HG03103 (cell line): ENCODE measurements at regions not wholly inside any gene's neighbourhood (a gene's known extent, or its start where the extent isn't known, plus 50 kb on each side); places are given as distances from the start of the nearest gene placed in this dataset.

Source experiments
- ATAC-seq: cut with Tn5 transposase; IDR thresholded peaks from one replicate; pipeline ENCODE4 v1.9.1; 2021; ENCODE audit warnings: low read depth; ENCODE audit not compliant: unreplicated experiment

DNA sequence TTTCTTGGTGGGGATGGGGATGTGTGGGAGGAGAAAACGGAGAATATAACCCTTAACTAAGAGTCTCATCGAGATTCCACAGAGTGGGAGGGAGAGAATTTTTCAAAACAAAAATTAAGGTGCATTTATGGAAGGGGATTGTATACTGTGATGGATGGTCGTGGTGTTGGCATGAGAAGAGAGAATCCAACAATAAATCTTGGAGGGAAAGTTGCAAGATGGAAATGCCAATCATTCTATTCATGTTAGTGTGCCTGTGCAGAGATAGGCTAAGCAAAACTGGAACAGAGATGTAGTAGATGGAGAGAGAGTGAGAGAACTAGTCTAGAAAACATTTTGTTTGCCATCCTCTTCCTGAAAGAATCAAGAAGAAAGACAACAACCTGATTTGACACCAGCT, 613.1 kb downstream of the EBF1 start:
- no peak for ATAC-seq

DNA sequence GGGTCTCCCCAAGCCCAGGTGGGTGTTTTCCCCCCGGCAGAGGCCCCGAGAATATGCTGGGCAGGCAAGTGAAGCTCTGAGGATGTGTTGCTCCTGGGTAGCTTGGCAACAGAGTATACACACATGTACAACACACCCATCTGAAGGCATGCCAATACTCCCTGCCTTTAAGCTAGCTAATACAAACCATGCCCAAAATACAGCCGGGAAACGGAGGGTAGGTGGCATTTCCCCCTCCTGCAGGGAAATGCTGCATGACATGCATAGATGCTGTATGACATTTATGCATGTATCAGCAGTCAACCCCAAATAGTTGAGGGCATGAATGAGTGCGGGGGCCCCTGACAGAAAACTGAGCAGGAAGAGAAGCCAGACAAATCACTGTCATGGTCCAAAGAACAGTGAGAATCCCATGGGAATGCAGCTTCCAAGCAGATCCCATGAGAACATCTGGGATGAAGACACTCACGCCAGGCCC, 614.1 kb downstream of the EBF1 start:
- ATAC-seq, result no peak

DNA sequence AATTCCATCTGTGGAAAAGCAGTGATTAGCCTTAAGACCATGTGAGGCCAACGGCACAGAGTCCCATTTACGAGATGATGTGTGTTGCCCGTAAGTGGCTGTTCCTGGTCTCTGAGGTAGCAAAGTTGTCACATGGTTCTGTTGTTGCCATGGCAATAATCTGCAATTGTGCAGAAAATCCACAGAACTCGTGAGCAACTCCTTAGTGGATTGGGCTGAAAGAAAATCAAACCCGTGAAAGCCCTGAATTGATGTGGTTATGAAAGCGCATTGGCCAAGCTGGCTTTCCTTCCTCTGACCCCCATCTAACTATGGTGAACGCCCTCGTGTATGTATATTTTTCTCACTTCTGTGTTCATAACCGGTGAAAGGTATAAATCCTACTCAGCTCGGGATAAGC, 614.7 kb downstream of the EBF1 start:
- no peak for ATAC-seq

DNA sequence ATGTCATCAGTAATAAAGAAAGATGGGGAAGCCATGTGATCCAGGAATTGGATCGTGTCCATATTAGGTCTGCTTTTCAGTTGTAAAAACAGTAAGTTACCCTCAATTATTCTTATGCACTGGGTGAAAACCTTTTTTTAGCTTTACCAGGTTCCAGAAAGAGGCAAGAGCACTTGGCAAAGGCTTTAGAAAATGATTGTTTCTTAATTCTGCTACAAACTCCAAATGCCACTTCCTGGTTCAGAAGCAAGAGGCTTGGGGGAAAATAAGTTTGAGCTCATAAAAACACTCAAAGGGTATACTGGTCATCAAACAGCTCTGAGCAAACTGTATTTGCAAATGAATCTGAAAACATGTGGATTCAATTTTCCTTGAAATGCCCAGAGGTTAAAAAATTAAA, 615.6 kb downstream of the EBF1 start:
- no peak for ATAC-seq

DNA sequence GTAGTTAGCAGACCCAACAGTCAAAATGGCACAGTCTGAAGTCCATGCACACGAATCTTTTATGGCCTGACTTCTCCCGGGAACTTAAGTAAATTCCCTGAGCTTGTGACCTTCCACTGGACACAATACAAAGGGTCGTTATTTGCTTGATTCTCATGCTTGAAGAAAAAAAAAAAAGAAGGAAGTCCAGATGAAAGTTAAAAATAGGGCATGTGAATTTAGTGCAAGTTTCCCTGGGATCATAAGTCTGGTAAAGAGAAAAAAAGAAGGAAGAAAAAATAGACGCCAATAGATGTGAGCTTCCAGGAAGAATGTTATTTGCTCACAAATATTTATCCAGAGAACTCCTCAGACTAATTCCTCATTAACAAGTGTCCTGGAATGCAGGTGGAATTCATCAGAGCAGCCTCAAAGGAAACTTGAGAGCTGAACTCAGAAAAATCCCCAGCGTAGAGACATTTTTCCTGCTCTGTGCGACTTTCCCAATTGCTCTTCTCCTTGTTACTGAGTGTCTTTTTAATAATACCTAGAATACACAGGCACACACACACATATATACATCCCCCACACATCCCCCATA, 616.3 kb downstream of the EBF1 start:
- ATAC-seq, result no peak

DNA sequence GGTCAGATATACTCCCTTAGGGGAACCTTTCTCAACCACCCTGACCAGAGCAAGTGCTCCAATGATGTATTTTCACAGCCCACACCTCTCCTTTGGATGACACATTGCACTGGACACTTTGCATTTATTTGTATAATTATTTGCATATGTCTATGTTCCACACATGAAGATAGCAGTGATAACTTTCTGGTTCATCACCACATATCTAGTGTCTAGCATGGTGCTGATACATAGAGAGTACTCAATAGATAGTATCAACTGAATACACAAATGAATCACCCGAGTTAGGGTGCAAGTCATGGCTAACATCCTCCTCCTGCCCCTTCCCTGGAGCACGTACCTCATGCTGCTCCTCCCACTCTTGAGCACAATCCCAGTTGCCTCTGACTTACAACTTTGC, 617.6 kb downstream of the EBF1 start:
- ATAC-seq, result no peak

DNA sequence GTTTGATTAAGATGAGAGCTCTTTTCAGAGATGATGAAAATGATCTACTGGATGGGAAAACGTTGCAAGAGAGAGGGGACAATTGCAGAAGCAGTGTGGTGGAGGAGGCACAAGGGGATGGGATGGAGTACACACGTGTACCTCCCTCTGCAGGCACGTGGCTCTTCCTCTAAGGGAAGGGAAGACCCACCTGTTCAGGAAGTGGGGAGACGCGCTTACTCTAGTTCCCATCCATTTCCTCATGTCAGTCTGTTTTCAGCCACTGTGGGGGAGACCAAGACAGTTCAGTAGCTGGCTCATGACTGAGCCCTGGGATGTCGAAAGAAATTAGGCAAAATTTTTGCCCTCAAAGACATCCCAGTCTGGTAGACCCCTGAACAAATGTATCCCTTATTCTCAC, 619.2 kb upstream of the CLINT1 start:
- ATAC-seq, result no peak

DNA sequence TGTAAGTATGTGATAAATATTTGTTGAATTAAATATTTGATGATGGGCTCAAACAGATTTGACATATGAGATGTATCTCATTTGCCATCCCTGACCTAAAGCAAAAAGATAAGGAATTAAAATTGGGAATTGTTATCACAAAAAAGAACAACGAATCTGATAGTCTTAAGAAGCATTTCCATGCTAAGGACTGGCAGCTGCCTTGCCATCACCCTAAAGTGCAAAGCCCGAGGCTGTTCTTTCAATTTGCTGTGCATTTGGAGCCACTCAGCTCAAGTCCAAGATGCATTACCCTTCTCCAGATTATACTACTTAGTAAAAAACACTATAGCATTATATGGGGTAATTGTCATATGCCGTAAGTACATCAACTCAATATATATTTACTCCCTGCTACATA, 618.3 kb upstream of the CLINT1 start:
- no peak for ATAC-seq

DNA sequence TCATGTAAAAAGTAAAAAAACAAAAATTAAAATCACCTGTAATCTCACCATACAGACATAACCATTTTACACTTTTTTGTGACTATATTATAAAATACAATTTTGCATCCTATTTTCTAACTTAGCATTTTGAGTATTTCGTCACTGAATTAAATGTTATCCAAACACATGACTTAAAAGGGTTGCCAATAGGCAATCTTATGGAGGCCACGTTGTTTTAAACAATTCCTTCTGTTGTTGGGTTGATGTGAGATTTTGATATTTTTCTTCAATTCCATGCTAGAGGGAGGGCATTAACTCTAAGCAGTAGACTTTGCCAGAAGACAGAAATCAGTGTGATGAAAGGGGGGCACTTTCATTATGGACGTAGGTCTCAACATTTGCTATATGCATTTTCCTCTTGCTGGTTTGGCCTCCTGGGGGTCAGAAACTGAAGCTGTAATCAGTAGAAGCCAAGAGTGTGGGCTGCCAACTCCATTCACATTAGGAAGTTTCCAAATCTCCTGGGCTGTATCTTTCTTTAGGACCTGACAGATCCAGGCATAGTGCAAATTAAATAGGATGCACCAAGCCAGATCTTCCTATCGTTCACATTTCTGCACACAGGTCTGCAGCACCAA, 614.2 kb upstream of the CLINT1 start:
- ATAC-seq, result no peak

DNA sequence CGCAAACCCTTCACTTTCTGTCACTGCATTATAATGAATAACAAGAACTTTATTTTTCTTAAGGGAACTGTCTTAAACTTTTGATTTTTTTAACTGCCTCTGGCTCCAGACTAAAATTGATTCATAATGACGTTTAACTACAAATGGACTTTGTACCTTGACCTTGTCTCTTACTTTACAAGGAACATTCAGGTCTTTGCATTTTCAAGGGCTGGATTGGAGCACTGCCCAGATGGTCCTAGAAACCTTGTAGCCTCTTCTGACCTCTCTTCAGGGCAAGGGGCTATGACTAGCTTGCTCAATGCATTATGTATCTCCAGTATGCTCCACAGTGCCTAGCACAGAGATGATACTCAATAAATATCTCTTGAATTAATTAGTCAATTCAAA, 612.6 kb upstream of the CLINT1 start:
- ATAC-seq, result no peak

DNA sequence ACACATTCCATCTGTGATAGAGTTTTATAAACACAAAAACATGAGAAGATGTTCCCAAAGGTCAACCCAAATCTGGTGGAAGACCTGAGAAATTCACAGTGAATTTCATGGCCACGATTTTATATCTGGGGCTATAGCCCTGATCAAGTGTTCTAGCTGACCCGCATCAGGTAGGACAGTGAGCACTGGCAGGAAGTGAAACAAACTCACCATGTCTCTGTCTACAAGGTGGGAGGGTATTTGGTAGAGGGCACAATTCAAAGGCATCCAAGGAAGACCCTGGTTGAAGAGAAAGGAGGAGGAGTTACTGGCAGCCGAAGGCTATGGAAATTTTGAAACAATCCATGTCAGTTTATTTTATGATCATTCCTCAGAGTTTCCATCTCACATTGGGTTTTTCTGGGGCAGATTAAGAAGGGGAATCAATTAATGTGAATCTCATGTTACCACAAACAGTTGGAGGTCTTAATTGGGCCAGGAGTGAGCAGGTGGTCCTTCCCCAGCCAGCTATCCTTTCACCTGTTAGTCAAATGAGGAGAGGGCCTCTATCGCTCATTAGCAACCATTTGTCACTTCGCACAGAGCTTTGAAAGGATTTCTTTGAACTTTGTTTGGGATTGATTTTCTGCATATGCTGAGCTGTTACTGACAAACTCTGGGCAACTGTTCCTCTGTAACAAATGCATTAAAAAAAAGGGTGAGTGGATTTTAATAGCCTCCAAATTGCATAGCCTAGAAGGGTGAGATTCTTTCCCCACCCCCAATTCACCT, 612.0 kb upstream of the CLINT1 start:
- ATAC-seq, result no peak

DNA sequence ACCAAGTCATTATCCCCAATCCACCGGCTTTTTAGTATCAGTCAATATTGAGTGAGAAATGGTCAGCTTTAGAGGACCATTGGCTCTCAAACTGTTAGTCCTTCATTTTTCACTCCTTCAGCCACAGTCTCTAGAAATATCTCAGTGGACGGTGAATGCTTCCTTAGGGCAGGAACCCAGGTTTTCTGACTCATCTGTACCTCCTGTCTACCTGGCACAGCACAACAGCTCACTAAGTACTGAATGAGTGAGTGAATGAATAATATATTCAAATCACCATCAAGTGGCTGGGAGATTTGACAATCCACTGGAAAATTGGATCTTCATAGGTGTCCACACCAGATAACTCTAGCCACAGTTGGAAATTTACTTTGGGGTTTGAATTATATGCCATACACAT, 609.5 kb upstream of the CLINT1 start:
- no peak for ATAC-seq

DNA sequence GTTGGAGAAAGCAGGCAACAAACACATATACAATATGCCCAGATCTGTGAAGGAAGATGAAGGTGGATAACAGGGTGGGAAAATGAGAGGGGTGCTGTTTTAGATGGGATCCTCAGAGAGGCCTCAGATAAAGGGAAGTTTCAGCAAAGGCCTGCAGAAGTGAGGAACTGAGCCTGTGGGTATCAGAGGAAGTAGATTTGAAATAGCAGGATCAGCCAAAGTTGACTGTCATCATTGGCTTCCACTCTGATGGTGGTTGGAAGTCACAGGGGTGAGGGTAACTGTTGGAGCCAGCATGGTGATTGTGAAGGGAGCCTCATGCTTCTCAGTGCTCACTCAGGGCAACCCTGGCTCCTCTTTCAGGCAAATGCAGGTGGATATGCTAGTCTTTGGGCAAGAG, 607.2 kb upstream of the CLINT1 start:
- no peak for ATAC-seq

DNA sequence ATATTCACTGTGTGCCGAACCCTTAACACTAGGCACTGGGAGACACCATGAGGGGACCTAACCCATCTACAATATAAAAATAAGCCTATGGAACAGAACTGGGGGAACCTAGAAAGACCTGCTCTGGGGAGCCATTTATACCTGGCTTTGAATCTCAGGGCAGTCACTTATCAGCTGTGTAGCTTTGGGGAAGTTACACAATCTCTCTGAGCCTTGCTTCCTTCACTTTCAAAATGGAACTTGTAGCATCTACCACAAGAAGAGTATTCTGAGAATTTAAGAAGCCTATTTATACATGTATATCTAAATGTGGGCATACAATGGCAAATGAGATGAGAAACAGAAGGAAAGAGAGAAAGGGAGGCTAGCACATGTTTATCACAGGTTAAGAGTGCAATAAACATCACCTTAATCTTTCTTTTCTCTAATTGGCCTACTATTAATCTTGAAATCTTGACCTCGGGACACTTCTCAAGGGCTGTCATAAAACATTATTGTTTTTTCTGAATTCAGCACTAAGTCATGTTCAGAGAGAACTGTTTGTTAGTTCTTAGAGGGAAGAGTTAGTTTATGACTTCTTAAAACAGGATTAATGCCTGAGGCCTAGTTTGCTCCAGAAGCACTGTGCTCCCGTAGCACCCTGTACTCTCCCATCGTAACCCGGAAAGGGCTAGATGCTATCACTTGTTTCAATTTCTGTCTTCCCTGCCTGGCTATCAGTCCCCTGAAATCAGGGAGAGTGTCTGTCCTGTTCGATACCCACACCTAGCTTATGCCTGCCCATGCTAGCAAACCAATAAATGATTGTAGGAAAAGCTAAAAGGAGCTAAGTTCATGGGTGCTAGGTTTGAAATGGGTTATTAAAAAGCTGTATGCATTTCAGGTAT, 606.4 kb upstream of the CLINT1 start:
- no peak for ATAC-seq

DNA sequence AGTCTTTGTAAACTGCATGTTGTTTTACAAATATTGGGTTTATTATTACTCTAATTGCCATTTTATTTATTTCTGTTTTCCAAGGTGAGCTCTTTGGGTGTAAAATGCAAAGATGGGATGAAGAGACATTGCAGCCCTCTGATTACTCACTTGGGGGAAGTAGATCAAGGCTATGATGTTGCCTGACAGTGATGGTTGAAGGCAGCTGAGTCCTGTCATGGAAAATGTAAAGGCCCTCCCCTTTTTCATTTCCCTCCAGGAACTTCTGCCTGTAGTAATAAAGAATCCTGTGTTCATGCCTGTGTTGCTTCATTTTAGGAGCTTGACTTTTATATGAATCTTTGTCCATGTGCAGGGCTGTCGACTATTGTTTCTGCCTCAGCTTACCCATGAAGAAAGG, 605.4 kb upstream of the CLINT1 start:
- ATAC-seq, result no peak

DNA sequence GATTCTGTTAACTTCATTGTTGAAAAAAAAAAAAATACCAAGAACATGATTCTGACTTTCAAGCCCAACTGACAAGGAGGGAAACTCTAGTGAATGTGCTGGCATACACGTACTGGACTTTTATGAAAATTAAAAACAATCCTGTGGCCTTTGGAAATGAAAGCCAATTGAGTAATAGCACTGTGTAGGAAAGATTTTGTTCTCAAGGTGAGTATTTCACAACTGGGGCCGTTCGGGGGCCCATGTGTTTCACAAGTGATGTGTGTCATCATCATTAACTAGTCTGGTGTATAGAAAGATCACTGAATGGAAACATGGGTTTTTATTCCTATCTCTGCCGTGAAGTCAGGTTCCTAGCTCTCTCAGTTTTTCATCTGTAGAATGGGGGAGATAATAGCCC, 605.0 kb upstream of the CLINT1 start:
- no peak for ATAC-seq

DNA sequence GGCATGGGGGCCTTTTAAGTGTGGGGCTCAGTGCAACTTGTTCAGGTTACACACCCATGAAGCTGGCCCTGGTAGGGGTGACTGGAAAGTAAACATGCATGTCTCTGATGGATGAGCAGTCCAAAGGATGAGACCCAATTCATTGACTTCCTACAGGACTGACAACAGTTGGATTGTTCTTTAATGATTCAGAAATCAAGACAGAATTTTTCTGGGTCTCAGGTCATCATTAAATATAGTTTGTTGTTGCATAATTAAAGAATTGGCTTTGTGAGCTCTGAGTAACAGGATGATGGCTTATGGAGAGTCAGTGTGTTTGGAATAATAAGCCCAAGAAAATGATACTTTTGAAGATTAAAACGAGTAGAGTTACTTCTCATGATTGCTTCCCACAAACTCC, 604.2 kb upstream of the CLINT1 start:
- no peak for ATAC-seq

DNA sequence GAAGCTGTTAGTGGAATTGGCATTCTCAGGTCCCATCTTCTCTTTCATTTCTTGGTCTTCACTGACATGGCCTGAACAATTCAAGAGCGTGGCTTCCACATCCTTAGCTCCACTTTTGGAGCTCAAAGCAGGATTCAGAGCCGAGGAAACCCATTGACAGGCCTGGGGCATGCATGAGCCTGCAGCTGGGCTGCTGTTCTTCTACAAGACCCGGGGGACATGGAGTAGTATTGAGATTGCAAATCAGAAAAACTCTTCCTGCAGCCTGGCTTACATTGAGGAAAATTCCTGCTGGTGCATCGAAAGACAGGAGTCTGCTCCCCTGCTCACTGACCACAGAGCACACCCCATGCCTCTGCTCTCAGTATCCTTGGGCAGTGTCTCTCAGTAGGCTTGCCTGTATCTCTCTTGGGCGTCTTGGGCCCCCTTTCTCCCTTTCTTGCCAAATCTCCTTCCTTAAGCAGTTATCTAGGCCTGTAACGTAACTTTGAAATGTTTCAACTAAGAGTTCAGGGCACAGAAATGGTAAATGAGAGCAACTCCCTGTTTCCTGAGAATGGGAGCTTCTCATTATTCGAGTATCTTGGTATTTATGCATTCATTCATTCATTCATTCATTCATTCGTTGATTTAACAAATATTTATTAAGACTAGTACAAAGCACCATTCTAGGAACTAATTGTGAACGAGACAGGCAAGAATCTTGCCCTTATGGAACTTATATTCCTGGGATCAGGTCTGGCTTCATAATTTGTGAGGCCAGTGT, 603.6 kb upstream of the CLINT1 start:
- no peak for ATAC-seq

DNA sequence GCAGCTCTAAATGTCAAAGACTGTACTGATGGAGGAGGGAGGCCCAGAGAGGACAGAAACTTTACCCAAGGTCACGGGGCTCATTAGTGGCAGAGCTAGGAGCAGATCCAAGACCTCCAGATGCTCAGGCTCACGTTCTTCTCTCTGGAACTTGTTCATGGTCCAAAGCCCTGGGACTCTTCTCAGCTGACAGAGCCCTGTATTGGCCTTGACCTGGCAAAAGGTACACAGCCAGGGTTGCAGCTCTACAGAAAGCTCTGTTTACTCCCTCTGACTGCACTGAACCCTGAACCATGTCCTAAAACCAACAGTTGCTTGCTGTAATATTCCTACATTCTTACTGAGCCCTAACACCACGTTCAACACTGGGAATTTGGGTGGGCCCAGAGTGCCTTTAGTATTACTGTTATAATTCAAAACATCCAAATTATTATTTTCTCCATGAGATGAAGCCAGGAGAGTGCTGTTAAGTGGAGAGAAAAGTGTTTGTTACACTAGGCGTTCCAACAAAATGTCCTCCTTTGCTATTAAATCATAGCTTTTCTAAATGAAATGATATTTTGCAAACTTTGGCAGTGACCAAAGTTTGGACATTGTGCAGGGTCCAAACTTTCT, 602.4 kb upstream of the CLINT1 start:
- no peak for ATAC-seq

DNA sequence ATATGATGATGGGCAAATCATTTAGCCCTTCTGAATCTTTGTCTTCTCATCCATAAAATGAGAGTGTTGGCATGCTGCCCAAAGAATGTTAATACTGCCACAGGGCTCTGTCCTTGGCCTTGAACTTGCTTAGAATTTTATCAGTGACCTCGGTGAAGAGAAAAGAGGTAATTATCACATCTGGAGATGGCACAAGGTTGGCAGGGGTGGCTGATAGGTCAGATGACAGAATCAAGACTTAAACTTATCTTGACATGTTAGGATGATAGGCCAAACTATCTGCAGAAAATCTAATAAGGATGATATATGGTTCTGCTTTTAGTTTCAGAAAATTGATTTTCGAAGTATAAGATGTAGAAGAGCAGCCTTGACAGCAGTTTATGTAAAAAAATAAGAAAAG, 599.1 kb upstream of the CLINT1 start:
- no peak for ATAC-seq
